ENCODE measurements at regions not wholly inside any gene's neighbourhood (a gene's known extent, or its start where the extent isn't known, plus 50 kb on each side); places are given as distances from the start of the nearest gene placed in this dataset.

GRCh38 chr4:138741766-138742377 lies 273.7 kb upstream of the NOCT start:
- no peak for DNase-seq

DNA sequence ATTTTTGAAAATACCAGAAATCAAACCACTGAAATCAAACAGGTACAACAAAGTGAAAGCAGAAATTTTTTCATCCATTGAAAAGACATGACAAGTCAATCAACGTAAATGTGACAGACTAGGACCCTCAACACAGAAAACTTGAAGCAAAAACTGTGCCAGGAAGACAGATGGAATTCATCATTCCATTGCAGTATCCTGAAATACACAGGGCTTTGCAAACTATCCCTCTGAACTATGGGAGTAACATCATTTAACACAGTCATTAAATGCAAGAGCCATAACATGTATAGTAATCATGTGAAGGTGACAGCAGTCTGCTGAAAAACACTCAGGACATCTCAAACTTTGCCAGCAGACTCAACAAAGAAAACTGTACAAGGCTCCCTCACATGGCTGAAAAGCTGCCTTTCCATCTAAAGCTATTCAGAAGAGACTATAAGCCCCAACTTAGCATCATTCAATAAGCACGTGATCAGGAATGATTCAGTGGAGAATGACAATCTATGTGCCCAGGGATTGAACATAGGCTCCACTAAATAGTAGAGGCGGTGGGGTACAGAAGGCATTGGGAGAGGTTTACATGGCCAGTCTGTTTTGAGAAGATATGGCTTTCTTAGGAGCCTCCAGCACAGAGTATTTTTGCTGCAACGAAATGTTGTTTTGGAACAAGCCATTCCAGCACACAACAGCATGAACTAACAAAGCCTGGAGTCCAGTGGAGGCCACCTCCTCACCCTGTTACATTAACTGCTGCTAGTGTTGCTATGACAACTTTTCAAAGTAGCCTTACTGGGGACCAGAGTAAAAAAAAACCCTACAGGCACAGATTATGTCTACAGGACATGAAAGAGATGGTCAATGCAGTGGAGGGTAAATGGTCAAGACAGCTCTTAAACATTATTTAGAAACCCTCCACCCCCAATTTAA lies 274.5 kb upstream of the NOCT start:
- no peak for DNase-seq

- DNase-seq, result no peak
Measured at GRCh38 chr4:138736362-138736761, 279.2 kb upstream of the NOCT start.

DNA sequence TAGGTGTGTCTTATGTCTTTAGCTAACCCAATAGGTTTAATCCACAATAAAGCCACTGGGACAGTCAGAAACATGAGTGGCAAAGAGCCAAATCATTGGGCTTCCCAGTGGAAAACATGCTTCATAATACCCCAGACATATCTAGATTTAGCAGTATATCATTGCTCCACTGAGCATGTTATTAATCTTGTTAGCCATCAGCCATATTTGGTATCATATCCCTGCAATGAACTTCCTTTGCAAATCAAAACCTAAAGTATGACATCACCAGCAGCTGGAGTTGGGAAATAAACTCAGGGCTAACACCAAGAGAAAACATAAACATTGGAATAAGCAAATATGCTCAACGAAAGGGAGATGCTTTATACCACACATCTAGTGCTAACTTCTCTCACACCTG lies 280.8 kb upstream of the NOCT start:
- DNase-seq, result no peak

DNA sequence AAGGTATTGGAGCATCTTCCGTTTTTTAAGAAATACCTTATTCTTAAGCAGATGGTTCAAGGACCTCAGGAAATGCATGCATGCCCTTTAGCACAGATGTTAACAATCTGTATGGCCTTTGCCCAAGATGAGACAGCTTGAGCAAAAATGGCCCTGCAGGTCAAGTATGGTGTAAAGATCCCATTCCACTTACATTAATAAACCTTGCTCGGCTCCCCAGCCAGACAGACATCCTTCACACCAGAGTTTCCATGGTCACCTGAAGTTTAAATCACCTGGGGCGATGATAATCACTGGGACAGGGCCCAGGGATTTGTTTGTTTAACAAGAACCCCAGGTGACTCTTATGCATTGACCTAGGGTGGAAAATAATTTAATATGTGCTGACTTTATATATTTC lies 287.0 kb upstream of the NOCT start:
- DNase-seq, result no peak

DNA sequence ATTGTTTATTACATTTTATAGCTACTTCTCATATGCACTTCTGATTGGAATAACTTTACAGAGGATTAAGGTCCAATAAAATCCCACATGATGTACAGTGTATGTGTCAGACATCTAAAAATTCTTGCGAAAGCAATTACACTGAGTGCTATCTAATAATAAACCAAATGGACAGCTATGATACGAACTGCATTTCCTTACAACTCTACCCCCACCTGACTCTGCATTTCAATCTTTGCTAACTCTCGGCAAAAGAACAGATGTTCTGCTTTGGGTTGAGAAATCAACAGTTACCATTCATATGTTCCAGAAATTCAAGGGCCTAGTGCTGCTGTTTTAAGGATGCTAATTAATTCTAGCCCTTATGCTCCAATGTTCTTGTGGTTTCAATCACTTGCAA lies 287.9 kb upstream of the NOCT start:
- no peak for DNase-seq

DNA sequence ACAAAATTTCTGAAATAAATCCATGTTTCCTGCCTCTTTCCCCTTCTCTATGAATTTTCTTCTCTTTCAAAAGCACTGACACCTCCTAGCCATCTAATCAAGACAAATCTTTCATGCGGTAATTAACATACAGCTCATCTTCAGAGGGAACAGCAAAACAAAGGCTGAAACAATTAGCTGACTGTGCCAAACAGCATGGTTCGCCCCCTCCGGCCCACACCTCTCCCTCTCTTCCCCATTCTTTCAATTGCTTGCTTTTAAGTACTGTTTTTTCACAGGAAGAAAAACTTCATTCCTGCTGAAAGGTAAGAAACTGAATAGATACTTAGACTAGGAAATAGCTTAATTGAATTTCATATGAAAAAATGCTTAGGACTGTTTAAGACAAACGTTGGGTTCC lies 291.1 kb upstream of the NOCT start:
- no peak for DNase-seq

DNA sequence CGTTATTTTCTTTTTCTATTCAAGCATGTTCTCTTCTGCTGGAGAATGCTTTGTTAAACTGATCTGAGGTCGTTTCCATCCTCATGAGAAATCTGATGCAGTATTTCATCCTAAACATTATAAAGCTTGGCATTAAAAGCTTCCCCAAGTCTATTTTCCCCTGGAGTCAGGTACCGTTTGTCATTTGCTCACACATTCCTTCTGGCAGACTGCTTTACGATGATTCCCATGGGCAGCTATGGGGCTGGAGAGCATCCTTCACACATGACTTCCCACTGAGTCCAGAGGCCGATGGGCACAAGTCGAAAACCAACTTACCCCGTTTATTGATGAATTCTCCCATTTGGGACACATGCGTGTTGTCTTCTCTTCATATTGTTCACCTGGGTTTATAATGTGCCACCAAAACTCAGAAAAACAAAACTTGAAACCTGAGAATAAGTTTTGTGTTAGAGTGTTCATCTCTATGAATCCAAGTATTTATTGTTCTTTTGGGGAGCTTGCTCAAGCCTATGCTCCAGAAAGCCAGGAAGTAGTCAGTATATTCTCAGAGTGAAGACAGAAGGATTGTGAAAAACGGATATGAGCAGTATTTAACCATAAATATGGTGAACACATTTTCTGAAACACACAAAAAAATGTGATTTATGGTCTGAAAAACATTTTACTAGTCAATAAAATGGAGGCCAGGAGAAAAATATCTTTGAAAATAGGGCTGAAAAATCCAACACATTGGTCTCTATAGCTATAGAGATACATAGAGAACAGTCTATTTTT lies 298.8 kb upstream of the NOCT start:
- no peak for DNase-seq

DNA sequence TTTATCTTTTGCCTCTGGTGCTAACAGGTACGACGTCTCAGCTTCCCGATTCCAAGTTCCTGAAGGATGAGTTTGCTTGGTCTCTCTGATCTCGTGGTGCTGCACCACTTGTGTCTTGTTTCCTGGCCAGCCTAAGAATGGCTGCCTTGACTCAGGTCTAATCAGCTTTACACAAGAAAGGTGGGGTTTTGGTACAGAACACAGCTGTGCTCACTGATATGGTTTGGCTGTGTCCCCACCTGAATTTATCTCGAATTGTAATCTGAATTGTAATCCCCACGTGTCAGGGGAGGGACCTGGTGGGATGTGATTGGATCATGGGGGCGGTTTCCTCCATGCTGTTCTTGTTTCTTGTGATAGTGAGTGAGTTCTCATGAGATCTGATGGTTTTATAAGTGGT lies 305.3 kb upstream of the NOCT start:
- no peak for DNase-seq

DNA sequence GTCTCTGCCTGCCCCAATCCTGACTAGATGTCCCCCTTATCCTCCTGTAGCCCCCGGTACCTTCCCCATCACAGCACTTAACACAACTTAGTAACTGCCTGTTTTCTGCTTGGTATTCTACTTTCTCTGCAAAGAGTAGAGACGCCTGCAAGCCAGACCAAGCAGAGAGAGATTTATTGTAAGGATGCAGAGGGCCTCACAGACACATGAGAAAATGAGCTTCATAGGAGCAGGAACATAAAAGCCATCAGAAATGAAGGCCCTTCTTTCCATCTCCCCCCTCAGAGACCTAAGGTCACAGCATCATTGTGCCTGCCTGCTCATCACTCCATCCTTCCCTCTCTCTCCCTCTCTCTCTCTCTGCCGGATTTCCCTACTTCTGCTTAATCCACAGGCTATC lies 305.7 kb upstream of the NOCT start:
- DNase-seq, result no peak

GRCh38 chr4:138707746-138708677 lies 307.6 kb upstream of the NOCT start:
- no peak for DNase-seq

- no peak for DNase-seq
Measured at GRCh38 chr4:138706201-138706600, 309.4 kb upstream of the NOCT start.

GRCh38 chr4:138702190-138702824 lies 313.3 kb upstream of the NOCT start:
- no peak for DNase-seq

DNA sequence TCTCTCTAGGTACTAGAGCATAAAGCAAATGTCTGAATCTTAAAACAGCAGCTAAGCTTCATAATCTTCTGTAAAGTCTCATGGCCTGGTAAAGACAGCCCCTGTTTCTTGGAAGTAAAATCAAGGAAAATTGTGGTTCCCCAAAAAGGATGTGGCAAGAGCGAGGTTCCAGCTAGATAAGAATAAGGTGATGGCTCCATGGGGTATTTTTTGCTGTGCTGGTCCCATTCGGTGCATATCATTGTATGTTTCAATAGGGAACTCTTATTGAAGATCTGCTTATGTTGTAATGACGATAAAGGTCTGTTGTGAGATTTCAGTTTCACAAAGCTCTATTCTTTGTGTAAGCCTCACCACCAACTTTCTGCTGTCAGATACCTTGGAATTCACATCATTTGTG lies 316.9 kb upstream of the NOCT start:
- DNase-seq, result no peak

GRCh38 chr4:138697851-138698250 lies 317.7 kb upstream of the NOCT start:
- no peak for DNase-seq

- DNase-seq, result no peak
Measured at GRCh38 chr4:138696771-138697170, 318.8 kb upstream of the NOCT start.

- DNase-seq, result no peak
Measured at GRCh38 chr4:138696058-138696457, 319.5 kb upstream of the NOCT start.

DNA sequence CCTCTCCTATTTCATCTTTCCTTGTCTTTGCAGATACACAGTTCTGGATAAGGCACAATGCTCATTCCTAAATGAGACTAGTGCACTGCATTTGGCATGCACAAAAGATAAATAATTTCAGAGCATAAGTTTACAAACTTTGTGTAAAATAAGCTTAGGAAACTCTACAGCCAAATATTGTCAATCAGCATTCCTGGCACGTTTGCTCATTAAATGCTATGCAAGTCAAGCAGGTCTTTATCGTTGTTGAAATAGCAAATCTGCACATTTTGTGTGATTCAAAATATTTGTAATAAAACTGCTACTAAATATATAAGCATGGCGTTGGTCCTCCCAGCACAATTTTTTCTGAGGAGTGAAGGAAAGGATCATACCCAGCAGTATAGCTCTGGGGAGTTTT lies 322.1 kb upstream of the NOCT start:
- no peak for DNase-seq

DNA sequence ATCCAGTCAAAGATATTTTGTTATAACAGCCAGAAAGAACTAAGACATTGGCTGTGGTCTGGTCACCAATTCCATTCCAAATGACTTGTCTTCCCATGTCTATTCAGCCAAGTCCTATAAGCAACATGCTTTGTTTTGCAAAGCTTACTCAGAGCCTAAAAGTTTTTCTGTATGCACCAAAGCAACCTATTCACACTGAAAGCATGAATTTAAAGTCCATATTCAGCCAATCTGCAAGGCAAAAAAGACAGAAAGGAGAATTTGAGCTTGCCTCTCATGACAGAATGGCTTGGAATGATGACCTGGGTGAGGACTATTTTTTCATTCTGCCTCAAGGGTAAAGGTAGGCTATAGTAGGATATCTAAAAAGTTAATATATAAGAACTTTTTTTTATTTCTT lies 323.2 kb upstream of the NOCT start:
- DNase-seq, result no peak

GRCh38 chr4:138689593-138689992 lies 326.0 kb upstream of the NOCT start:
- no peak for DNase-seq

GRCh38 chr4:138689187-138689586 lies 326.4 kb upstream of the NOCT start:
- no peak for DNase-seq

All from left kidney (tissue), 1 donor.